LNCAP (cell line): ENCODE measurements at regions not wholly inside any gene's neighbourhood (a gene's known extent, or its start where the extent isn't known, plus 50 kb on each side); places are given as distances from the start of the nearest gene placed in this dataset.

ENCODE experiments used
- TF ChIP-seq, protein P1 (sequence below): fragments of 450-650 bp; IDR thresholded peaks from 2 replicates; pipeline ENCODE4 v1.5.1; 2017; ENCODE audit warnings: mild to moderate bottlenecking

DNA sequence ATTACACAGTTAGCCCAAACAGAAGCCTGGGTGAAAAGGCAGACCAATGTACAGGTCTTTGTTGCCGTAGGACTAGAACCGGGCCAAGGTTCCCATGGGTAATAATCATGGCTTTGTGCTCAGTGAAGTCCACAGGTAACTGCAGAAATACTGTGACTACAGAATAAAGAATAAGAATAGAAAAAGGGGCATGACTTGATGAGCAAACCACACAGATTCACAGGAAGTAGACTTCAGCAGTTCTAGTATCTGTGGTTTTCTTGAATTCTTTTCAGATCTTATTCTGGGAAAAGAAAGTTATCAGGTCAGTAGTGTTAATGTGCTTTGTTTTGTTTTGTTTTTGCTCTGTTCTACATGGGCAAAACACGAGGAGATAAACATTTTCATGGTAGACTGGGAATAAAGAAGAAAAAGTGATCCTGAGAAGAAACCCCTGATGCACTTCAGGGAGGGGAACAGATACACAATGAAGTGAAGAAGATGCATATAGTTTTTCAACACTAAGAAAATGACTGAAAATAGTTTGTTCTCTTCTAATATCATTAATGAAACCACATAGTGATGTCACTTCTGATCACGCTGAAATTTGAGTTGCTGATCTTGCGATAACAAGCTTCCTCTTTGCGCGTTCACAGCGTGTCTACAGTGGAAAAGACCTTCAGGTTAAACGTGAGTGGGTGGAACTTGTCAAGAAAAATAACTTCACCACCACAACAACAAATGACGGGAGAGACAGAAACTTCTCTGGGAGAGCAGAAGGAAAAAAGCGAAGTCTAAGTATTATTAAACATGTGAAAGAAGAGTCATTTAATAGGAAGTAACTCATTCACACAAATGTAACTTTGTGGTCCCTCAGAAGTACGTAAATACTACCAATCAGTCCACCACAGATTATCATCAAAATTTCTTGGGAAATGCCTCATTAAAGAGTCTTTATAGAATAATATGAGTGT lies 315.8 kb upstream of the SATB1 start:
- TF ChIP-seq, protein P1, sequence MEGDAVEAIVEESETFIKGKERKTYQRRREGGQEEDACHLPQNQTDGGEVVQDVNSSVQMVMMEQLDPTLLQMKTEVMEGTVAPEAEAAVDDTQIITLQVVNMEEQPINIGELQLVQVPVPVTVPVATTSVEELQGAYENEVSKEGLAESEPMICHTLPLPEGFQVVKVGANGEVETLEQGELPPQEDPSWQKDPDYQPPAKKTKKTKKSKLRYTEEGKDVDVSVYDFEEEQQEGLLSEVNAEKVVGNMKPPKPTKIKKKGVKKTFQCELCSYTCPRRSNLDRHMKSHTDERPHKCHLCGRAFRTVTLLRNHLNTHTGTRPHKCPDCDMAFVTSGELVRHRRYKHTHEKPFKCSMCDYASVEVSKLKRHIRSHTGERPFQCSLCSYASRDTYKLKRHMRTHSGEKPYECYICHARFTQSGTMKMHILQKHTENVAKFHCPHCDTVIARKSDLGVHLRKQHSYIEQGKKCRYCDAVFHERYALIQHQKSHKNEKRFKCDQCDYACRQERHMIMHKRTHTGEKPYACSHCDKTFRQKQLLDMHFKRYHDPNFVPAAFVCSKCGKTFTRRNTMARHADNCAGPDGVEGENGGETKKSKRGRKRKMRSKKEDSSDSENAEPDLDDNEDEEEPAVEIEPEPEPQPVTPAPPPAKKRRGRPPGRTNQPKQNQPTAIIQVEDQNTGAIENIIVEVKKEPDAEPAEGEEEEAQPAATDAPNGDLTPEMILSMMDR, result no peak

- TF ChIP-seq, protein P1, result no peak
These were observed 313.9 kb upstream of the SATB1 start for GRCh38 chr3:18739099-18739433.

- TF ChIP-seq, protein P1, result no peak
These were observed 313.4 kb upstream of the SATB1 start for GRCh38 chr3:18738393-18739098.

DNA sequence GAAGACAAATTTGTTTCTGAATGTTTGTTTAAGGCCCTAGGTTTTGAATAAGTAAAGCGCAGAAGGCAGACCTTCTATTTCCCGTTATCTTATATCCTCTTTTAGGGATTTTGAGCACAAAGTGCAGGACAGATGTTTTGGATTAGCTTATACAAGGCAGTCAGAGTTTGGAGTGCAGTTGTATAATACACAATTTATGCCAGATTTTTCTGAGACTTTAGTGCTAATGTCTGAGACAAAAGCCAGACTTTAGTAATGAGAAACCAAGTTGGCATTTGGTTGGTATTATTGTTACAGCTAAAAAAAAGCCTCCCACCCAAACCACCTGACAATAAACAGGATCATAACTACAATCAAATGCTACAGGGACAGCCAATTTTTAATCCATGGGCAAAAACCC lies 309.9 kb upstream of the SATB1 start:
- TF ChIP-seq, protein P1, result no peak

- TF ChIP-seq, protein P1, result no peak
These were observed 309.2 kb upstream of the SATB1 start for GRCh38 chr3:18734309-18734708.

DNA sequence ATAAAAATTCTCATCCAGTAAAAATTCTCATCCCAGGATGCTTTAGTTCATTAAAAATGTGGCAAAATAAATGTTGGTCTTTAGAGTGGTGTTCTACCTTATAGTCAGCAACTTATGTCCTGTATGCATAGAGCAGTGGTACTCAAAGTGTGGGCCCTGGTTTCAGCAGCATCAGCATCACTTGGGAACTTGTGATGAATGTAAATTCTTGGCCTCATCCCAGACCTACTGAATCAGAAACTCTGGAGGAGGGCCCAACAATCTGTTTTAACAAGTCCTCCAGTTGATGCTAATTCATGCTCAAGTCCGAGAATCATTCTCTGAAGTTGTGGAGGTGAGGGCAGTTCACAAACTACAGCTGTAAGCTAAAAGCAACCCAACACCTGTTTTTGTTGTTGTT lies 307.3 kb upstream of the SATB1 start:
- TF ChIP-seq, protein P1, result no peak

DNA sequence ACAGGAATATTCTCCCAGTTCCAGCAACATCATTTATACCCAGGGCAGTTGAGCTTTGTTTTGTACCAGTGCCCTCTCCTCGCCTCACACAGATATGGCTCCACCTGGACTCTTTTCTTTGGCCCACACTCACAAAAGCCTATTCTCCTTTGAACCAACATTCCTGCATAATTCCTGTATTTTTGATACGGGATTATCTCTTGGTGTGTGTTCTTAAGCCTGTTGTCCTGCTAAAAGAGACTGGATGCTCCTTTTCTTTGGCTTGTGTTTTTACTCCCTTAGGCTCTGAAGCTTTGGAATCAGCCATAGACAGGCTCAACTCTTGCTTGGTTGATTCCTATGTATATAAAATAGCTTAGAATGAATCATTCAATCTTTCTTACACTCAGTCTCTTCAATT lies 305.4 kb upstream of the SATB1 start:
- TF ChIP-seq, protein P1, result no peak
